NCI-H1105 (cell line): ENCODE measurements at regions not wholly inside any gene's neighbourhood (a gene's known extent, or its start where the extent isn't known, plus 50 kb on each side); places are given as distances from the start of the nearest gene placed in this dataset.
"Not testable (repeated sequence)": the region's sequence is repeated elsewhere in the genome, so short reads cannot be mapped to it uniquely, and the experiment has no call there.

Experiments
- DNase-seq: peaks from one replicate; lab custom pipeline; 2025; lab: John Stamatoyannopoulos, UW

DNA sequence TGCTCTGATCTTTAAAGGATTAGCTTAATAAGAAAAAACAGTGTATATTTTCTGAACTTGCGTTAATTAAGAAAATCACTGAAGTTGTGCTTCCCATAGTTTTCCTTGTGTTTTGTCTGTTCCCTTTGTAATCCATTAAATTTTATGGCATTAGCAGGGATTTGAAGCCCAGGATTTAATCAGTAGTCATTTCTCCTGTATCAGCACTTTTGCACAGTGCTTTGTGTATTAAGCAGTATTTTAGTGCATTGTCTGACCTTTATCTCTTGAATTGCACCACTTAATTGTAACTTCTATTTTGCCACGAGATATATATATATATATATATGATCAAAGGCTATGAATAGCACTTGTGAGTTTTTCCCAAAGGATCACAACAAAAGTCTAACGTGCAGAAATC lies 133.7 kb downstream of the S1PR1 start:
- DNase-seq = no peak

DNA sequence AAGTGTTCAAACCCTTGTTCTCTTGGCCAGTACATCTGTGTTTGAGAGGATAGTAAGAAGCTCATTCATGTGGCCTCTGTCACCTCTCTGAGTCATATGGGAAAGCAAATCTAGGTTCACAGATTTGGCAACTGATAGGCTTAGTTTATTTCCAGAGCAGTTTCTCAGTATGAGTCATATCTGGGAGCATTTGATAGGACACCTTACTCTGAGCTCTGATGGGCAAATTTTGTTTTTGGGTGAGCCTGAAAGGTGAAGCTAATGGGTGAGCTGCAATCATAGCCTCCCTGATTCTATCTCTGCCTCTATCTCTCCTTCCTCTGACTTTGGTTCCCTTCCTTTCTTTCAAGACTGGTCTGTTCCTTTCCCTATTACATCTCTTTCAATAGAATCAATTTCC lies 134.4 kb downstream of the S1PR1 start:
- DNase-seq = no peak

DNA sequence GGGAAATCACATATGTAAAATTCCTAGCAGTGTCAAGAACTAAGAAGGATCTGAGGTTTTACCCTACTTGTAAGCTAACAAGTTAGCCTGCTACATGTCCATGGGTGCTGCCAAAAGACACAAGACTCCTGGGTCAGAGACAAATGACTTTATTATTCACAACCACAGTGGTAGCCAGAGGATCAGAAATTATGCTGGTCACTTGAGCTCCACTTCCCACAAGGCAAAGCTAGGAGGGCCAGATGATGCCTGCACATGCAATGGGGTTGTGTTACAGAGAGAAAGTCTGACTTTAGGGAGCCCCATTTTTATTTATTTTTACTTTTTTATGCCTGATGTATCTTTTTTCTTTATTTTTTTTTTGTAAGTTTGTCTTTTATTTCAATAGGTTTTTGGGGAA lies 136.8 kb downstream of the S1PR1 start:
- DNase-seq = no peak

DNA sequence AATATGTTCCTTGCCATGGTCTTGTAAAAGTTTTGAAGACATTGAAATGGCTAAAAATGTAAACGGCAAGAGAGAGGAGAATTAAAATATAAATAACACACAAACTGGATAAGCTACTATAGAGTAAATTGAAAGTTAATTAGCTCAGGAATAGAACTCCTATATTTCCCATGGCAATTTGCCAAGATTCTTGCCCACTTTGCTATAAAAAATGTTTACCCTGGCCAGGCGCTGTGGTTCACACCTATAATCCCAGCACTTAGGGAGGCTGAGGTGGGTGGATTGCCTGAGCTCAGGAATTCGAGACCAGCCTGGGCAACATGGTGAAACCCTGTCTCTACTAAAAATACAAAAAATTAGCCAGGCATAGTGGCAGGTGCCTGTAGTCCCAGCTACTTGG lies 138.6 kb downstream of the S1PR1 start:
- not testable (repeated sequence) for DNase-seq

DNA sequence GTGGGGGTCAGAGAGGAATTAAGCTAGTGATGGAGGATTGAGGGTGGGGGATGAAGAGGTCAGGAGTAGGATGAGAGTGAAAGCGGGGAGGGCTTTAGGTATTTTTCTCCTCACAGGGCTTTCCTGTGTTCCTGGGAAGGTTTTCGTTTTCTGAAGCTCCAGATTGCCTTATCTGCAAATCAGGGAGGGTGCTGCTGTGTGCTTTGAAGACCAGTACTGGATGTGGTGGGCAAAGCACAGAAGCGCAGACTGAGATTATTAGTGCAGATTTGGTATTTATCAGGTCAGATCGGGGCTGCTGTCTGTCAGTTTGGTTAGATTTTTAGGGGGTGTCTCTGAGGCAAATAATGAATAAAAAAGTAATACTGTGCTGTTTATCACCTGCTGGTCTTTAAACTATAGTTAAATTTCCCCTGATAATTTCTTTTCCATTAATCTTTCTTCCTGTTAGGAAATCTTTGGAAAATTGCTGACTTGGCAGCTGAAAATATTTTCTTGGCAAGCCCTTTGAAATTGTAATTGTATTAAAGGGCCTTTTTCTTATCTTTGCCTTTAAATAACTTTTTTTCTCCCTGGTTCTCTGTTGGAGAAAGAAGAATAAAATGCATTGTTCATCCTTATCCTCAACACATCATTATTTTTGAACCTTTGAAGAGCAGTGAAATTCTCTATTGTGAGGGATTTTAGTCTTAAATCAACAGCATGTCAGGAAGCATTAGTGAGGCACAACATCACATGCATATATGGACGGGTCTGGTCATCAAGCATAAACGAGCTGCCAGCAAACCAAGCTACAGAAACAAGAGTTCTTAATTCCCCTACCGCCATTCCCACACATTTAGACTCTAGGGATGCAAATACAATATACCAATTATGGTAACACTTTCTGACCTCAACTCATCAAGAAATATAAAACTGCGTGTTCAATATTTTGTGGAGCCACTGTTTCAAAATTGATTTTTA lies 139.6 kb downstream of the S1PR1 start:
- no peak for DNase-seq

DNA sequence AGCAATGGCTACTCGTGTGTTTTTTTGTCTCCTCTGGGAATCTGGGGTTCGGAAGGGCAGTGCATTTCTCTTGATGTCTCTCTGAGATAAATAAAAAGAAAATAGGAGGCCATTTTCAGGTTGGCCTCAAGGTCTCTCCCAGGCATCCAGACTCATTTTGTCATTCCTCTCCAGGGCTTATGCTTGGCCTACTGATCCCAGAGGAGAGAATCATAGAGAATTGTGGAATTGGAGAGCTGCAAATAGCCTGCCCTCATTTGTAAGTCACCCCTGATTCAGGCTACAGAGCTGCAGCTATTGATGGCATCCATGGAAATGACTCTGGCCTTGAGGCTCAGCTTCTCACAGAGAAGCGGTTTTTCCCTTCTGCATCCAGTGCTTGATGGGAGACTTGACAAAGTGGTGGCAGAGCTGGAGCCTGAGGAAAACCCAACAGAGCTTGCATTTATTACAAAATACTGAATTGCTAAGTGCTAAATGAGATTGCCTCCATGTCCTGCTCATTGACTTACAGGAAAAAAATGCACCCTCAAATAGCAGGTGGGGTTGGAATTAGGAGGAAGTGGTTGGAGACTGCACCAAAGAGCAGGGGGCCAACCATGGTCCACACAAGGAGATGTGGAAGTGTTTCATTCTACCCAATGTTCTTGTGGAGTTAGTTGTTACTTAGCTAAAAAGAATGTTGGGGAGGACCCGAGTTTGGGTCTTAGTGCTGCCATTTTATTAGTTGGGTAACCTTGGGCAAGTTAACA lies 140.4 kb downstream of the S1PR1 start:
- no peak for DNase-seq

DNA sequence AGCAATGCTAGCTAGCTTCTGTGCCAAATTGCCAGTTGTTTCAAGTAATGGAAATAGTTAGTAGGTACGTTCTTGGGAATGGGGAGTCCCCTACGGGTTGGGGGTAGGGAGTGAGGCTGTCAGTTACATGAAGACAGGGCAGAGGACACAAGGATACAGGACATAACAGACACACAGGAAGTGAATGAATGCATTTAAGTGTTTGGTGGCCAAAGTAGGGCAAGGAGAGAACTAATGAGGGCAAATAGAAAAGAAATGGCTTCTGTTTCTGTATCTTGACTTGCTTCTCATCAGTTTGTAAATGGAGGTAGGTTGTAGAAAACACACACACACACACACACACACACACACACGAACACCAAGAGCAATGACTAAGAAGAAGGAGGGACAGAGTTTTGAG lies 142.2 kb downstream of the S1PR1 start:
- no peak for DNase-seq

DNA sequence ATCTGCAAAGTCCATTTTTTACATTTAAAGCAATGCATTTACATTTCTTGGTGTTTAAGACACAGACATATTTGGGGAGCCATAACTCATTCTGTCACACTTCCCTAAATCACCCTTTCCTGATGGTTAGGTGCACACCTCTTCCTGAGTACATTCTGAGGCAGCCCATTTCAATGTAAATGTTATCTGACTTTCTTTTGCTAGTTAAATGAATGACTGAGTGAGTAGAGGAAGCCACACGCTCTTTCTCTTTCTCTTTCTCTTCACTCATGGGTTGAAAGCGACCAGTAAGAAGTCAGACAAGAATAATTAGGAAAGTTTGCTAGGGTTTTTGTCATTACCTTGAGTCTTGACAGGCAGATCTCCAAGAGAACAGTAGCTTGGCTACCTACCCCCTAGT lies 143.1 kb downstream of the S1PR1 start:
- no peak for DNase-seq

DNA sequence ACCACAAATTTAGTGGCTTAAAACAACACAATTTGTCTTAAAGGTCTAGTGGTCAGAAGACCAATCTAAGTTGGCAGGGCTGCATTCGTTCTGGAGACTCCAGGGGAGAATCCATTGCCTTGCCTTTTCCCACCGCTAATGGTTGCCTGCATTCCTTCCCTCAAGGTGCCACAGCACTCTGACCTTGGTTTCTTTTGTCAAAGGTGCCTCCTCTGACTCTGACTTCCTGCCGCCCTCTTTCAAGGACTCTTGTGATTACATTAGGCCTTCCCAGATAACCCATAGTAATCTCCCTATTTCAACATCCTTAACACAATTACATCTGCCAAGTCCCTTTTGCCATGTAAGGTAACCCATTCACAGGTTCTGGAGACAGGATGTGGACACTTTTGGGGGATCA lies 145.3 kb downstream of the S1PR1 start:
- DNase-seq = no peak

DNA sequence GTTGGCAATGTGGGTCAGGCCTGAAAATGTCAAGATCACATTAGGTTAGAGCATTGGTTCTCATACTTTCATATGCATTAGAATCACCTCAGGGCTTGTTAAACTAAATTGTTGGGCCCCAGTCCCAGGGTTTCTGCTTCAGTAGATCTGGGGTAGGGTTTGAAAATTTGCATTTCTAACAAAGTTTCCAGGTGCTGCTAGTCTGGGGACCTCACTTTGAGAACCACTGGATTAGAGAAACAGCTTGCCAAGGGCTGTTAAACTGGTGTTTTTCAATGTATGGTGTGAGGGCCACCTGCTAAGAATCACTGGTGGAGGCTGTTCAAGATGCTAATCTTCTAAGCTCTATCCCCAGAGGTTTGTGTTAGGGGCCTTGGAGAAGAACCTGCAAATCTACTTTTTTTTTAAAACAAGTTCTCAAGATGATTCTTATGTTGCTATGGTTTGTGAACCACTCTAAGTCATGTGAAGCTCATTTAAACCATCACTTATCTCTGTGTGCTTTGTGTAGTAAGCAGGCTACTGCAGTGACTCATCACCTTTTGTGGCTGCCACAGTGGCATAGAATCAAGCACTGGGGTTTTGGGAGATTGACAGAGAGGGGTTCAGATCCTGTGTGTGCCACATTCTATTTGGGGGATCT lies 152.2 kb downstream of the S1PR1 start:
- DNase-seq = no peak

DNA sequence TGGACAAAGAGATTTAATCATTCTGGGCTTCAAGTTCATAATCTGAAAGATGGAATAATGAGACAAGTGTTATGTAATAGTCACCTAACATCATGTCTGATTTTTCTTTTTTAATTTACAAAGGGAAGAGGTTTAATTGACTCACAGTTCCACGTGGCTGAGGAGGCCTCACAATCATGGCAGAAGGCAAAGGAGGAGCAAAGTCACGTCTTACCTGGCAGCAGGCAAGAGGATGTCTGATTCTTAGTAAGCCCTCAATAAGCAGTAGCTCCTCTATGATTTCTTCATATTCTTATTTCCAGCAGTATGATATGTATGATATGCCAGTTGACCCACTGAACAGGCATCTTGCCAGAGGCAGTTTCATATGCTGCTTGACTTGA lies 152.7 kb downstream of the S1PR1 start:
- no peak for DNase-seq

DNA sequence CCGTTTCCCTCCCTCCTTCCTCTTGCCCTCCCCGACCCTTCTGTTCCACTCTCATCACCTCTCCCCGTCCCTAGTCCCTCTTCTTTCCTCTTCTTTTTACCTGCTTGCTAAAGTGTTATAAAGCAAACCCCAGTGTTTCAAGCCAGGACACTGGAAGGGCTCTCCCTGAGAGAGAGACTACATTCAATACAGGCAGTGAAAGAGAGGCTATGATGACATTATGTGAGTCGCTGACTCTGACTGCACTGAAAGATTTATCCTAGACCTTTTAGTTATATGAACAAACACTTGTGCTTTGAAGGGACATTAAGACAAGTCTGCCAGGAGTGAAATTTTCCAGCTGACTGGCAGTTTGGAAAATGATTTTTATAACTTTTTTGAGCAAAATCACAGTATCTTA lies 155.7 kb downstream of the S1PR1 start:
- DNase-seq = no peak

DNA sequence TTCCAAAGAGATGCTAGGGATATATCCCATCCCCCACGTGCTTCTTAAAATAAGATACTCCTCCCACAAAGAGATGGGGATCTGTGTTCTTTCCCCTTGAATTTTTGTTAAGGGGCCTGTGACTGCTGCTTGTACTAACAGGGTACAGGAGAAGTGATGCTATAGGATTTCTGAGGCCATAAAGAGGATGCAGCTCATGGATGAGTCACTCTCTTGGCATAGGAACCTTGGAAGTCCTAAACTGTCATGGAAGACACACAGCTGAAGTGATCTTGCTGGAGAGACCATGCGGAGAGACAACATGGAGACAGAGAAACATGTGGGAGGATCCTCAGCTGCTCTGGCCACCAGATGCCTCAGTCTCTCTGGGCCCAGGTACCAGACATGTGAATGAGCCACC lies 157.2 kb downstream of the S1PR1 start:
- no peak for DNase-seq

DNA sequence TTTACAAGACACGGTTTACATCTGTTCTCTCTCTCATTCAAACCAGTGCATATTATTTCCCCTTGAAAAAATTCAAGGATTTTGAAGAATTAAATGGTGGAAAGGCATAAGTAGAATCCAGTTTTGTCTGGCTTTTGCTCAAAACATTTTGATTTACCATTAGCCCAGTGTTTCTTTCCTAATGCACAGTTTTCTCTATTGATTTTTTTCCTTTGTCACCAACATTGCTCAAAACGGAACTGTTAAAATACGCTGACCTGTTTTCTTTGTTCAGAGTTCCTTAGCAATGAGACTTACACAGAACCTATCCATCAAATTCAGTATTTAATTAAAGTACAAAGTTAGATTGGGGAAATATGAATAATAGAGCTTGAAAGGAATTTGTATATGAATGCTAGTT lies 162.4 kb downstream of the S1PR1 start:
- no peak for DNase-seq

DNA sequence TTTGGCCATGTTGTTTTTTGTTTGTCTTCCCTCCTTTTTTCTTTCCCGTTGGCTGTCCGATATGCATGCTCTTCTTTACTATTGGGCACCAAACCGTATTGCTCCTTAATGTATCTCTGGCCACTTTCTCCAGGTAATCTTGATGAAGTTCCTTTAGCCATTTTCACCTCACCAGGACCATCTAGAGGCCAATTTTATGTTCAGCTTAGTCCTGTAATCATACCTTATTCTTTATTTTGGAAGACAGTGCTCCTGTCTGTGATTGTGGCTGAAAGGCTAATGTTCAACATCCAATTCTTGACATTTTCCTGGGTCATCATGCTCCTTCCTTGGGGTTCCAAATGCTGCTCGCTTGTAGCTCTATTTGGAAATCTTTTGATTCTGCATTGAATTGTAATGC lies 169.5 kb downstream of the S1PR1 start:
- DNase-seq = no peak

DNA sequence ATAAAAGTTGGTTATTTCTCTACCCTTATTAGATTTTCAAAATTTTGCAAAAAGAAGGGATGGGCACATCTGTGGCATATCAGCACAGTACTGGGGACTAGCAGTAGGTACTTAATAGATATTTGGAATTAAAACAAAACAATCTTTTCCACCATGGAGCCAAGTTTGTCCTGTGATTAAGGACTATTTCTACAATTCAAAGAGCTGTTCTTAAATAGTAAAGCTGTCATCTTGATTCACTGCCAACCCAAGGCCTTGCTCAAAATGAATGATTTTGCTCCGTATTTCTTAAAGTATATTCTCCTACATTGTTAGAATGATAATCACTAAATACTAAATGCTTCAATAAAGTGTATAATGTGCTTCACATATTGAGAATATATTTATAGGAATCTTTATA lies 169.9 kb downstream of the S1PR1 start:
- no peak for DNase-seq

DNA sequence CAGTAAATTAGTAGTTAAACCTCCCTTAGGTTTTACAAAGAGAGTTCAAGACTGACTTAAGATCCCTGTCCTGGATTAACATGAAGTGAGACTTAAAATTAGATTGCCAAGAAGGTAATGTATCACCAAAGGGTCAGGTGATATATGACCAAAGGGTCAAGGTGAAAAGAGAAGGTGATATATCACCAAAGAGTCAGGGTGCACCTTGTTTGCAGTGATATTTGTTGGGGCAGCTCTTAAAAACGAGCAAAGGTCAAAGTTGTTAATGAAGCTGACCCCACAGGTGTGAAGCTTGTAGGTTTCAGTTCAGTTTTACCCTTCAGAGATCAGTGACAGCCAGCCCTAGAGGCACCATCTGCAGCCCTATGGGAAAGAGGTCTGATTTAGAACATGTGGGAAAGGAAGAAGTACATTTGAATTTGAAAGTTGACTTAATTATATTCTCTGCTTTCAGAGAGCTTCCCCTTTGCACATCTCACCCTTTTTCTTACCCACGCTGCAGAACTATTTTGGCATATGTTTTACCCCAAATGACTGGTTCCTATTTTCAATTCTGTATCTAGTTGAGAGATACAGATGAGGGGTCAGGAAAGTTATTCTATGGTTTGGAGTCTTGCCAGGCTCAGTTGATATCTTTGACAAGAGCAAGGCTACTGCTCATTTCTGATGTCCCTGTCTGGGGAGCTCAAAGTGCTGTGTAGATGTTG lies 170.8 kb downstream of the S1PR1 start:
- no peak for DNase-seq

DNA sequence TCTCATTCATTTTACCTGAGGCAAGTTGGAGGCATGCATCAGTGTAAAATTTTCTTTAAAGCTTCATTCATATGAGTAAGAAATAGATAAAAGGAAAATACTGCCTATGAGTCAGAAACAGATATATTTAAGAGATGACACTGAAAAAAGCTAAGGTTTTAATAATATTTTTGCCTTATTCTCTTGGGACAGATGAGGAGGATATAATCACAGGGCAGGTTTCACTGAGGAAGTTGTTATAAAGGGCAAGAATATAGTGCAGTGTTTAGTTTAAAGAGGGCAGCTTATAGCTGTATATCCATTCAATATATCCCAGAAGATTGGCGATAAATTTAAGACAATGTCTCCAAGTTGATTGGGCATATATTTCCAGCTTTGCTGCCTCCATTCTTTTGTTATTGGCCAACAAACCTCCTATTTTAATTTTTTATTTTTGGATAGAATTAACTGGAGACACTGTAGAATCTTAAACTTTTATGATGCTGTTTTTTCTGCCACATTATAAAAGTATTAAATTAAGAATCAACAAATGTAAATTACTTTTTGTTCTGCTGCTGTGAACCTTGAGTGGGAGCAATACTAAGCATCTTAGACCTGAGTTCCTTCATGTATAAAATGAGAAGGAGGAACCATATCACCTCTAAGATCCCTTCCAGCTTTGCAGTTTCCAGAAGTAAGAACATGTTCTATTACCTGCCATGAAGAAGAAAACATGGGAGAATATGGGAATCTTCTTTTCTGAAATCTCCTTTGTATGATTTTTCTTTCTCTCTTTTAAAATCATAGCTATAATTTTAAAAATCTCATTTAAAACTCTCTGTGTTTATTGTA lies 171.6 kb downstream of the S1PR1 start:
- DNase-seq = no peak

DNA sequence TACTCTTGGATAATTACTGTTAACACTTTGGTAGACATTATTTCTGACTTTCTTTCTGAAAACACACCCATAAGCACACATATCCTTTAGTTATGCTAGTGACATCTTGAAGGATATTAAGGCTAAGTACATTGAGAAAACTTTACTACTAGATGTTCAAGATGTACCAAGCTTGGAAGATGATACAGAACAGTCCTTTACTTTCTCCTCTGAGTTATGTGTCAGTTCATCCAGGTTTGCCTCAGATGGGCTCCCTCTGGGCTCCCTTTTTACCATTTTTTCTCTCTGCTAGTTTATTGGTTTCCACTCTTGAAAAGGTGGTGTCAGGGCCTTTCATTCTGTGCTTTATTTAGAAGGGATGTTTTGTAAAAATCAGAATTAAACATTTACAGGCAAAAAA lies 172.3 kb downstream of the S1PR1 start:
- no peak for DNase-seq

DNA sequence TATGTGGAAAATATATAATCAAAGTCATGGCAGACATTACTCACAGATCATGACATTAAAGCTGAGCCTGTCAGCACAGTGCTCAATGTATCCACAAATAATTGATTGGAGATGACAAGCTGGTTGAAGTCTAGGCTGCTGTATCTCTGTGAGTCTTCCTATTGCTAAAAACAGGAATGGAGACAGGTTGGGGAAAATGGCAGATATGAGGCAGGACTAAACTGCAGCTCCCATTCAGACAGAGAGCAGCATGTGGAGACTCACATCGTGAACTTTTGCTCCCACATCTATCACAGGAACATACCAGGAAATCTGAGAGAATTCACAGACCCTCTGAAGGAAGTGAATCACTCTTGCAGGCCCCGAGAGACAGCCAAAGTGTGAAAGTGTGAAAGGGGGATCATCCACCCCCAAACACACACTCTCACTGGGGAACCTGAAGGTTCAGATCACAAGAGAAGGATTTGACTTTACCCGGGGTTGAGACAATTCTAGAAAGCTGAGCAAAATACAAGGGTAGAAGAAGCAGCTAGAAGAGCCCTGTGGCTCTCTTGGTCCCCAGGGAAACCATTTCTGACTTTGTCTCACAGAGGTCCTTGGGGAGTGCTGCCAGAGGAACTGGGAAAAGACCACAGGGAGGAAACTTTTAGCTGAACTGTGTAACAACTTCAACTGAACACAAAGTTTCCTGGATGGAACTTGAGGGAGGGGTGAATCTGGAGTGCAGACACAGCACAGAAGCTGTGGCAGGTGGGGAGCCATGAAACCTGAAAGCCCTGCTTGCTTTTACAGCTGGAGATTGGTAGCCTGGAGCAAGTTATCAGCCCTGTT lies 173.4 kb downstream of the S1PR1 start:
- DNase-seq = no peak
